Activated naive CD4-positive, alpha-beta T cell treated with anti-CD3 and anti-CD28 coated beads for 36 hours (primary cell): ENCODE measurements at regions not wholly inside any gene's neighbourhood (a gene's known extent, or its start where the extent isn't known, plus 50 kb on each side); places are given as distances from the start of the nearest gene placed in this dataset.

Experiments used
- CTCF ChIA-PET: fragments of 350-600 bp; sonication (Branson Sonifier 250); formaldehyde crosslinking; loops from one replicate; lab custom pipeline; 2021; ENCODE audit warnings: antibody characterized with exemption; lab: Charles Lee
- DNase-seq: peaks from one replicate; pipeline ENCODE4 v3.0.0-alpha.2; 2020
- H3K27ac Mint-ChIP-seq: one replicate; pipeline ENCODE4 v1.8.0; 2021; ENCODE audit warnings: mild to moderate bottlenecking, mixed read lengths
- H3K27me3 Mint-ChIP-seq: one replicate; pipeline ENCODE4 v1.8.0; 2021; ENCODE audit warnings: low read depth, mixed read lengths
- H3K36me3 Mint-ChIP-seq: one replicate; pipeline ENCODE4 v1.8.0; 2021; ENCODE audit warnings: low read depth, mixed read lengths
- H3K4me1 Mint-ChIP-seq: one replicate; pipeline ENCODE4 v1.8.0; 2021; ENCODE audit warnings: low read depth, mixed read lengths
- H3K4me3 Mint-ChIP-seq: one replicate; pipeline ENCODE4 v1.8.0; 2021; ENCODE audit warnings: mild to moderate bottlenecking, moderate library complexity, mixed read lengths
- H3K9me3 Mint-ChIP-seq: one replicate; pipeline ENCODE4 v1.8.0; 2021; ENCODE audit warnings: mixed read lengths
- intact Hi-C: fragments of 100-400 bp; cut with micrococcal nuclease; formaldehyde crosslinking; loops from one replicate; pipeline ENCODE4 v1.15.1; 2023

DNA sequence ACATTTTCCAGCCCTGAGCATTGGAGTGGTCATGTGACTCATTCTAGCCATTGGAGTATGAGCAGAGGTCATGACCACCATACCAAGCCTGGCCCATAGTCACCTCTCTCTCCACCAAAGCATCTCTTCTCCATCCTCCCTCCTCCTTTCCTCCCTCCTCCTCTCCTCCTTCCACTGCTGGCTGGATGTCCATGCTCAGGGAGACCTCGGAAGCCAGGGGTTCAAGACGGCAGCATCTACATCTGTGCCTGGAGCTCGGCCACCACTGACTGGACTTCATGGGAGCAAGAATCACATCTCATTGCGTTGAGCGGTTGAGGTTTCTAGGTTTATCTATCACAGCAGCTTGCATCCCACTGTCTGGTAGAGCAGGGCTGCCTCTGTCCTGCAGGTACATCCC, 252.4 kb downstream of the NDUFA10 start:
- no peak overlapping the region for H3K4me3 Mint-ChIP-seq
- peaks cover 3% of the 10 kb centered on the region for H3K27me3 Mint-ChIP-seq
- CTCF ChIA-PET = no interaction called here
- no peak for DNase-seq
- intact Hi-C loops = no loop called here
- H3K36me3 Mint-ChIP-seq = peaks cover 2% of the 10 kb centered on the region
- peaks cover 6% of the 10 kb centered on the region for H3K9me3 Mint-ChIP-seq
- no peaks in the 10 kb centered on the region for H3K4me1 Mint-ChIP-seq
- no peak overlapping the region for H3K27ac Mint-ChIP-seq

DNA sequence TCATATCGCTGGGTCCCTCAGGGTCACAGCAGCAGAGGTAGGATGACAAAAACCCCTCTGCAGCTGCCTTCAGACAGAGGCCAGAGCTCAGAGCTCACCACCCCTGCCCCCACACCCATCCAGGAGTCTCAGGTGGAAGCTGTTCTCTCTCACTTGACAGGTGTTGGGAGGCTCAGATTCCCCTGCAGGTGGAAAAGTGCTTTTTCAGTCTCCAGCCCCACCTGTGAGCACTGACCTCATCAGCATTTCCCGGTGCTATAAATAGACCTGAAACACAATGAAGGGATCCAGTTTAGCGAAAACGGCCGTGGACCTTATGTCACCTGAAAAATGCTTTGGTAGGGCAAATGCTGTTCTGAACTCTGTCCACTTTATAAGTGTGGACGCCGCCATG, 254.9 kb downstream of the NDUFA10 start:
- Mint-ChIP-seq H3K27me3 (peaks cover 3% of the 10 kb centered on the region), H3K4me3 (no peak overlapping the region), H3K4me1 (no peaks in the 10 kb centered on the region), H3K36me3 (peaks cover 2% of the 10 kb centered on the region), H3K9me3 (peaks cover 6% of the 10 kb centered on the region), H3K27ac (no peak overlapping the region)
- CTCF ChIA-PET = no interaction called here
- DNase-seq = no peak
- intact Hi-C loops = no loop called here

DNA sequence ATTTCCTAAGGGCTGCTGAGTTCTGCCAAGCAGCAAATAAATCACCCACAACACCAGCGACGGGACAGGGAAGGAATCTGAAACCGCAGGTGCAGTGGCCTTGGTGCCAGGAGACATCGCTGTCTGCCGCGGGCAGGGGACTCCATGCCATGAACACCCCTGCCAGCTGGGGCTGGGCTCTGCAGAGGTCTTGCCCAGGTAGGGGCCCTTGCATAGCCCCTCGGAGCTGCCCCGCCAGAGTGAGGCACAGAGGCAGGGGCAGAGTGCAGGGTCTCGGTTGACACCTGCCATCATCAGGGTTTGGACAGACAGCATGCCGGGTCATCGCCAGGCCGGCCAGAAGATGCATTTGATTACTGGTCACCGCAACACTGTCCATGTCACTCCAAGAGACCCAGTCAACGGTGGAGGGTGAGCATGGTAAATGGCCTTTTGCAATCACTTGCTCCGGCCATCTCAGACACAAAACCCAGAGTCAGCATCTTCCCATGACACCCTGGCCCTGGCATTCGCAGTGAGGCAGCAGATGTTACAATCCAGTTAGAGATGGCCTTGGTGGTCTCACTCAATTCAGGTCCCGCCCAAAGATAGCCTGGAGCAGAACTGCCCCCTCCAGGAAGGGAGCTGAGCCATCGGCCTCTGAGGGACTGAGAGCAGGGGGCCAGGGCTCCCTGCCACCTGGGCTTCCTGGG, 255.4 kb downstream of the NDUFA10 start:
- intact Hi-C loops = no loop called here
- H3K36me3 Mint-ChIP-seq = peaks cover 2% of the 10 kb centered on the region
- DNase-seq = no peak
- CTCF ChIA-PET = no interaction called here
- H3K4me1 Mint-ChIP-seq = no peaks in the 10 kb centered on the region
- no peak overlapping the region for H3K4me3 Mint-ChIP-seq
- H3K27ac Mint-ChIP-seq = no peak overlapping the region
- peaks cover 3% of the 10 kb centered on the region for H3K27me3 Mint-ChIP-seq
- H3K9me3 Mint-ChIP-seq = peaks cover 6% of the 10 kb centered on the region

DNA sequence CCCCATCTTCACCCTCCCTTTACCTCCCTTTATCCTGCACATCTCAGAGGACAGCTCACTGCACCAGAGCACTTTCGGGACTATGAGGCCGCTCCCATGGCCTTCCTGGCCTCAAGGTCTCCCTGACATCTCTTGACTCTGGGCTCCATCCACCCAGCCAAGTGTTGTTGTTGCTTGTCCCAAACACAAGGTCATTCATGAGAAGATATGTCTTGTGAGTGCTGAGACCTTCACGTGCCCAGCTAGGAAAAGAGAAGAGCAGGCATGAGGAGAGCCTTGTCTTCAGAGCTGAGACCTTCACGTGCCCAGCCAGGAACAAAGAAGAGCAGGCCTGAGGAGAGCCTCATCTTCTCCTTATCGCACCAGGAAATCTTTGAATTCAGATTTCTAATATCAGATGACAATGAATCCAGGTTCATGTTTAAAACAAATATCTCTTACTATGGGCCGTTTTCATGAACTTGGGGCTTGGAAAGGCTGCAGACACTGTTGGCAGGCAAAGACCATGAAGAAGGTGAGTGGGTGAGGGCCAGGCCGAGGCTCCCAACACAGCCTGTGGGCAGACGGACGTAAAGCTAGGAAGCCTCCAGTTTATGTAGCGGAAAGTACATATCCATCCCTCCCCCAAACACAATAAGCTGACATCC, 256.1 kb downstream of the NDUFA10 start:
- CTCF ChIA-PET = no interaction called here
- Mint-ChIP-seq H3K4me3 (no peak overlapping the region), H3K9me3 (peaks cover 6% of the 10 kb centered on the region), H3K27ac (no peak overlapping the region), H3K4me1 (no peaks in the 10 kb centered on the region), H3K36me3 (peaks cover 2% of the 10 kb centered on the region), H3K27me3 (peaks cover 3% of the 10 kb centered on the region)
- DNase-seq = no peak
- intact Hi-C loops = no loop called here

DNA sequence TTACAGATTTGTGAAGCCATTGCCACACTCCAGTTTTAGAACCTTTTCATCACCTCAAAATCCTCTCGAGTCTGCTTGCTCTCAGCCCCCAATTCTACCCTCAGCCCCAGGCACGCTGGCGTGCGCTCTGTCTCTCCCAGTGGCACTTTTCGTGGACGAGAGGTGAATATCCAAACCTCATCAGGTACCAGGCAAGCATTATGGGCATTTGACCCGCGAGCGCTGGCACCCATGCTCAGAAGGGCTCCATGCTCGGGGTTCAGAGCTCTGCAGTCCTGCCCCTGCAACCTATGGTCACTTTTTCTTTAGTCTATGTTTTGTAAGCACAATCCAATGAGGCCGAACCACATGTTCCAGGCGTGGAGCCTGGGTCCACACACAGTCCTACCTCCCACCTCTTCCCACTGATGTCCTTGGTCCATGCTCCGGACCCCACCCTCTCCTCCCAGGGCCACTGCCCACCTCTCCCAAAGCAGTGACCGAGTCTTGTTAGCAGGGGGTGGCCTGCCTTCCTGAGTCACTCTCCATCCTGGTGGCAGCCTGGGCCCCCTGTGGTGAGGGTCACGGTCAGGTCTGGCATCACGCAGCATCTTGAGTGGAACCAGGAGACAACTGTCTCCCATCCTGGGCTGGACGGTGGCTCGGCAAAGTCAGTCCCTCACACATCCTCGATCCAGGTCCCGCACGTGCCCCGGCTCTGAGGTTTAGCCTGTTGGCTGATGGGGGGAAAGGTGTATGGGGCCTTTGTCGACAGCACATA, 256.9 kb downstream of the NDUFA10 start:
- peaks cover 6% of the 10 kb centered on the region for H3K9me3 Mint-ChIP-seq
- no peaks in the 10 kb centered on the region for H3K4me1 Mint-ChIP-seq
- intact Hi-C loops = no loop called here
- CTCF ChIA-PET = no interaction called here
- no peak for DNase-seq
- peaks cover 2% of the 10 kb centered on the region for H3K36me3 Mint-ChIP-seq
- H3K27ac Mint-ChIP-seq = no peak overlapping the region
- peaks cover 3% of the 10 kb centered on the region for H3K27me3 Mint-ChIP-seq
- H3K4me3 Mint-ChIP-seq = no peak overlapping the region

DNA sequence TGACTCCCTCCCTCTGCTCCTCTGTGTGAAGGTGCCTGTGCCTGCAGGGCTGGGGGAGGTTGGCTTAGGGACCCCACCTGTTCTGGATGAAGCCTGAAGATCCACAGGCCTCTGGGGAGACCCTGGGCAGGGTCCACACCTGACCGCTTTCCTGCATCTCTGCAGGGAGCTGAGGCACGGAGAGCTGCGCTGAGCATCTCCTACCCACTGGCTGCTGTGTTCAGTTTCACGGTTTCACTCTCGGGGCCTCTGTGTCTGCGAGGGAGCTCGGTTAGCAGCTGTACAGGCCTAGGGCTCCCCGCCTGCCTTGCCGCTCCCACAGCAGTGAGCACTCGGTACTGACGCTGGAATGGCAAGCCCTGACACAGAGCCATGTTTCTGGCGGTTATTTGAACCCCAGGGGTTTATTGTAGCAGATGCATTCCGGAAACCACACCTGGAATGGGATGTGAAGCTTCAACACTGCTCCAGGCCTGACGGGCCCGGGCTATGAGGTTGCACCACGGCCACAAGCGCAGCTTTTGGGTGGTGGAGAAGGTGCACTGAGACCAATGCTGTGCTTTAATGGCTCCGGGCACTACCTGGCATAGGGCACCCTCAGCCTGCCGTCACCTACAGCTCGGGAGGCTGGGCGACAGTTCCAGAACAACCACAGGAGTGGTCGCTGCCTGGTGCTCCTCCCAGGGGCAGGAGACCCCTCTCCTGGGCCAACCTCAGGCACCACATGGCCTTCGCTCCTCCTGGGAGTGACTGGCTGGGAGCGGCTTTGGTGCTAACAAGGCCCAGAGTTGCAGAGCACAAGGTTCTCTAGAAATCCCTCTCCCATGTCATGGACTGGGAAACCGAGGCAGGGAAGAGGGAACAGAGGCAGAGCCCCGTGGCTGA, 257.9 kb downstream of the NDUFA10 start:
- CTCF ChIA-PET = no interaction called here
- H3K27ac Mint-ChIP-seq = no peak overlapping the region

DNA sequence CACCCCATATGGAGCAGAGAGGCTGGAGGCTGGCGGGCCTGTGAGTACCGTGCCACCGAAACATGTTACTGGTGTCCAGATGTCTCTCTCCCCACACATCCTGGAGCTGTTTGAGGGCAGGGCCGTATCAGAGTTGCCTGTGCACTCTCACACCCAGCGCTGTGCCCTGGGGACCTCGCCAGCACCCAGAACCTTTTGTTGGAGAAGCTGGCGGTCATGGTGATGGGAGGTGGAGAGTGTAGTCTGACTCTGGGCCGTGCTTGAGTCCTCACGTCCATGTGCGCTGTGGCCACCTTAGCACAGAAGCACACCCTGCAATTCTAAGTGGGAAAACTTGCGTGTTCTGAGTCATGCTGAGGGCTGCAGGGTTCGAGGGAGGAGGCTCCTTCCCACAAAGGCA, 259.2 kb downstream of the NDUFA10 start:
- intact Hi-C loops = no loop called here
- H3K9me3 Mint-ChIP-seq = no peaks in the 10 kb centered on the region
- peaks cover 3% of the 10 kb centered on the region for H3K27me3 Mint-ChIP-seq
- no peak overlapping the region for H3K4me3 Mint-ChIP-seq
- no peaks in the 10 kb centered on the region for H3K36me3 Mint-ChIP-seq
- CTCF ChIA-PET = no interaction called here
- no peak for DNase-seq
- H3K27ac Mint-ChIP-seq = no peak overlapping the region
- no peaks in the 10 kb centered on the region for H3K4me1 Mint-ChIP-seq

More for the DNA sequence above, 257.9 kb downstream of the NDUFA10 start:
- H3K27me3 Mint-ChIP-seq = peaks cover 3% of the 10 kb centered on the region
- H3K36me3 Mint-ChIP-seq = peaks cover 2% of the 10 kb centered on the region
- intact Hi-C loops = no loop called here
- H3K9me3 Mint-ChIP-seq = peaks cover 4% of the 10 kb centered on the region
- H3K4me3 Mint-ChIP-seq = no peak overlapping the region
- no peaks in the 10 kb centered on the region for H3K4me1 Mint-ChIP-seq
- no peak for DNase-seq

DNA sequence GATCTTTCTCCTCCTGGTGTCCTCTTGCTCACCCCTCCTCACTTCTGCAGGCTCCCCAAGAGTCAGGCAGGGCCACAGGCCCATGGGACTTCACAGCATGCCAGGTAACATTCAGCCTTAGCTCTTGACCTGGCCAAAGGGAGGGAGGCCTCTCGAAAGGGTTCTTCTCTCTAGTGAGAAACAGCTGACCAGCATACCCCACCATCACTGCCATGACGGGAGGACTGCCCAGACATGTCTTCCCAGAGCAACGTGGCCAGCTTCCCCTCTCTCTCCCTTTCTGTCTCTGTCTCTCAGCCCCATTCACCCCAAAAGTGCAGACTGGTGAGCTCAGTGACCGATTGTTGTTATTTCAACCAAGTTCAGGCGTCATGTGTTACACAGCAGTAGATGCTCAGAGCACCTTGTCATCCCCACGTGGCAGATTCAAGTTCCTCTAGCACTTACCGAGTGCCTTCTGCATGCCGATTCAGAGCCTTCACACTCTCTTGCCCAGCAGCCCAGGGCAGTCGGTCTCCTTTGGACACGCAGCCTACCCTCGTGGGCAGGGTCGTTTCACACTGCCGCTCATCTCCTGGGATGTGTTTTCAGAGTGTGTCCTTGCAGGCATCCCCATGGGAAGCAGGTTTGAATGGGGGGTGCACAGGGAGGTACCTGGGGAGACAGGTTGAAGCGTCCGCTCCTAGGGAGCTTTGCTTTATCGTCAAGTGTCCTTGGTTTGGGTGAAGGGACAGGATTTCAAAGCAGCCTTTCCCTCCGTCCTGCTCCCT, 259.9 kb downstream of the NDUFA10 start:
- Mint-ChIP-seq H3K9me3 (no peaks in the 10 kb centered on the region), H3K27ac (no peak overlapping the region), H3K4me1 (no peaks in the 10 kb centered on the region), H3K27me3 (peaks cover 3% of the 10 kb centered on the region), H3K36me3 (no peaks in the 10 kb centered on the region), H3K4me3 (no peak overlapping the region)
- intact Hi-C loops = no loop called here
- CTCF ChIA-PET = no interaction called here
- DNase-seq = no peak

DNA sequence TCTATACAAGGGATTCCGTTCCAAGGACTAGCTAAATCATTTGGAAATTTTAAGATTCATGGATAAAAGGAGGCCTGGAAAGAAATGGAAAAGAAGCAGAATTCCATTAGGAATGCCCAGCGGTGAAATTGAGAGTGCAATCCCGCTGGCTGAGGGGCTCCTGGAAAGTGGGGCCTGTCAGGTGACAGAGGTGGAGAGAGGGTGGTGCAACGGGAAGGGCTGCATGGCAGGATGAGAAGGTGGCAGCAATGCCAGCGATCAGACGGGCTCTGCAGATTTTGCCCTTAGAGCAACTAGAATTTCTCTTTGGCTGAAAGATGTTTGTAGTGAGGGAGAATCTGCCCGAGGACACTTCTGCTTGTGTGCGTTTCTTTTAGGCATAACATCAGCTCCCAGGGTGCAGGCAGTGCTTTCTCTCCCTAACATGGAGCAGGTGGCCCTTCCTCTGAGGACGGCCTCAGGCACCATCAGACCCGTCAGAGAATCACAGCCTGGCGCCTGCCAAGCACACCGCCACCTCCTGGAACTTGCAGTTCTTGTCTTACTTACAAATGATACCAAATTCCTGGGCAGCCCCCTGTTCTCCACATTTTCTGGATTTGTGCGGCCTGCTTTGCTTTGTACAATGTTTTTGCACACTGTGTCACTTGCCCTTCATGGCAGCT, 261.6 kb downstream of the NDUFA10 start:
- Mint-ChIP-seq H3K36me3 (no peaks in the 10 kb centered on the region), H3K4me3 (no peak overlapping the region), H3K27ac (no peak overlapping the region), H3K27me3 (no peaks in the 10 kb centered on the region), H3K4me1 (no peaks in the 10 kb centered on the region), H3K9me3 (no peaks in the 10 kb centered on the region)
- intact Hi-C loops = no loop called here
- DNase-seq = no peak
- CTCF ChIA-PET = interaction anchor here (0.8 kb wide), 1 partner anchor 8 kb away, joined by 3 read pairs; no protein-coding TSS in a partner anchor

DNA sequence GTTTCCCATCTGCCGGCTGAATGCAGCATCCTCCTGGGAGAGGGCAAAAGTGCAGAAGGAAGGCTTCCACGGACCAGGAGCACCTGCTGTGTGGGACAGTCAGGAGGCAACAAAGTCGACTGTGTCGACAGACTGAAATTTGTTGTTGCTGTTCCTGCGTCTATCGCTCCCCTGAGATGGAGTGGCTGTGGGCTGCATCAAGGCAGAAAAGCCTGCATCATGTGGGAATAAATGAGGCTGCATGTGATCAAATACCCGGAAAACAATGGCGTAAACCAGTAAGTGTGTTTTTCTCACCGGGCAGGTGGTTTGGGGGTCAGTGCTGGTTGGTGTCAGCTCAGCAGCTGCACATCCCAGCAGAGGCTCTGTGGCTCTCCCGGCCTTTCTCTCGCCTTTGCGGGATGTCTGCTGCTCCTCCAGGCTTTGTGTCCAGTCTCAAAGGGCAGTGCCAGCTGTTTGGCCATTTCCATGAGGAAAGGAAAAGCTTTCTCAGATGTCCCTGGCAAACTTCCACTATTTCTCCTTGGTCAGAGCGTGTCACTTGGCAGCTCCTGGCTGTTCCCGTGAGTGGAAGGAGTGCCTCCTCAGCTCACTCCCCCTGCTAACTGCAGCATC, 262.4 kb downstream of the NDUFA10 start:
- CTCF ChIA-PET = interaction anchor here (0.8 kb wide), 1 partner anchor 9 kb away, joined by 3 read pairs; no protein-coding TSS in a partner anchor
- H3K27me3 Mint-ChIP-seq = no peaks in the 10 kb centered on the region
- H3K36me3 Mint-ChIP-seq = no peaks in the 10 kb centered on the region
- H3K27ac Mint-ChIP-seq = no peak overlapping the region
- no peak for DNase-seq
- no peaks in the 10 kb centered on the region for H3K4me1 Mint-ChIP-seq
- H3K4me3 Mint-ChIP-seq = no peak overlapping the region
- no peaks in the 10 kb centered on the region for H3K9me3 Mint-ChIP-seq
- intact Hi-C loops = no loop called here

DNA sequence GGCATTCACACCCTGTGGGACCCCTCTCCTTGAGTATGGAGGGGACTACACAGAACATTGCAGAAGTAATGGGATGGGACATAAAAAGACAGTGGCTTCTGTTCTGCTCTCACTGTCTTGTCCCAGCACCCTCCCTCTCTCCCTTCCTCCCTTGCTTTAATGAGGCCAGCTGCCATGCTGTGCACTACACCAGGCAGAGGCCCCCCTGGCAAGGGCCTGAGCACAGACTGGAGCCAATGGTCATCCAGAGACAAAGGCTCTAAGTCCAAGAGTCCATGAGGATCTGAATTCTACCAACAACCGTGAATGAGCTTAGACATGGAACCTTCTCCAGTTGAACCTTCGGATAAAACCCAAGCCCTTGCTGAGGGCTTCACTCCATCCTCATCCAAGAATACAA, 263.0 kb downstream of the NDUFA10 start:
- H3K4me1 Mint-ChIP-seq = peaks cover 4% of the 10 kb centered on the region
- DNase-seq = no peak
- no peaks in the 10 kb centered on the region for H3K27me3 Mint-ChIP-seq
- no peaks in the 10 kb centered on the region for H3K36me3 Mint-ChIP-seq
- CTCF ChIA-PET = no interaction called here
- no peaks in the 10 kb centered on the region for H3K9me3 Mint-ChIP-seq
- intact Hi-C loops = no loop called here
- no peak overlapping the region for H3K27ac Mint-ChIP-seq
- H3K4me3 Mint-ChIP-seq = no peak overlapping the region
